Fibroblast of the aortic adventitia (primary cell): ENCODE measurements at regions not wholly inside any gene's neighbourhood (a gene's known extent, or its start where the extent isn't known, plus 50 kb on each side); places are given as distances from the start of the nearest gene placed in this dataset.

Experiments used
- DNase-seq: peaks from one replicate; pipeline ENCODE4 v3.0.0-alpha.2; 2010; ENCODE audit warnings: low read depth
- H3K4me3 ChIP-seq: 2 replicates; pipeline ENCODE4 v1.5.1; 2011; ENCODE audit warnings: low read depth, mild to moderate bottlenecking, control low read depth, low read length, moderate library complexity
- CTCF ChIP-seq: IDR thresholded peaks from 2 replicates; pipeline ENCODE4 v1.5.1; 2011; ENCODE audit warnings: mild to moderate bottlenecking, low read length, control low read depth, inconsistent platforms; ENCODE audit not compliant: insufficient read depth

- H3K4me3 ChIP-seq, result no peak overlapping the region
- no peak for TF ChIP-seq CTCF
- no peak for DNase-seq
Observed at GRCh38 chr9:113785334-113785733, 90.8 kb upstream of the ZNF618 start.

GRCh38 chr9:113786071-113786470 is 90.0 kb upstream of the ZNF618 start:
- TF ChIP-seq CTCF, result no peak
- no peak overlapping the region for H3K4me3 ChIP-seq
- DNase-seq, result no peak

GRCh38 chr9:113787871-113788270 is 88.2 kb upstream of the ZNF618 start:
- no peak for DNase-seq
- TF ChIP-seq CTCF, result no peak
- no peak overlapping the region for H3K4me3 ChIP-seq

GRCh38 chr9:113788616-113789330 is 87.3 kb upstream of the ZNF618 start:
- no peak overlapping the region for H3K4me3 ChIP-seq
- DNase-seq, result no peak
- TF ChIP-seq CTCF, result no peak

- H3K4me3 ChIP-seq, result no peak overlapping the region
- no peak for TF ChIP-seq CTCF
- DNase-seq, result no peak
Observed at GRCh38 chr9:113790093-113790492, 86.0 kb upstream of the ZNF618 start.

- TF ChIP-seq CTCF, result no peak
- no peak overlapping the region for H3K4me3 ChIP-seq
- no peak for DNase-seq
Observed at GRCh38 chr9:113793558-113793957, 82.6 kb upstream of the ZNF618 start.

GRCh38 chr9:113794721-113795120 is 81.4 kb upstream of the ZNF618 start:
- no peak for DNase-seq
- no peak overlapping the region for H3K4me3 ChIP-seq
- TF ChIP-seq CTCF, result no peak
